H1 (cell line): ENCODE measurements at regions not wholly inside any gene's neighbourhood (a gene's known extent, or its start where the extent isn't known, plus 50 kb on each side); places are given as distances from the start of the nearest gene placed in this dataset.

ENCODE experiments used
- FOSL1 ChIP-seq: IDR thresholded peaks from 2 replicates; pipeline ENCODE4 v1.6.1; 2011; ENCODE audit warnings: mild to moderate bottlenecking, low read depth, low read length, moderate library complexity; ENCODE audit not compliant: insufficient read depth
- JUN ChIP-seq: IDR thresholded peaks from 2 replicates; pipeline ENCODE4 v1.6.1; 2011; ENCODE audit warnings: low read depth, mild to moderate bottlenecking, improper control_type of control experiment, low read length
- POLR2A ChIP-seq, 2 experiments: IDR thresholded peaks; 1 replicate in 1 of 2; 2 replicates in 1 of 2; pipeline ENCODE4 v1.6.1; 2011; ENCODE audit warnings: low read depth in 2 of 2, low read length in 2 of 2, mild to moderate bottlenecking in 2 of 2; ENCODE audit errors: control extremely low read depth in 1 of 2
- POLR2AphosphoS5 ChIP-seq: IDR thresholded peaks from 2 replicates; pipeline ENCODE4 v1.6.1; 2011; ENCODE audit warnings: low read depth, low read length

DNA sequence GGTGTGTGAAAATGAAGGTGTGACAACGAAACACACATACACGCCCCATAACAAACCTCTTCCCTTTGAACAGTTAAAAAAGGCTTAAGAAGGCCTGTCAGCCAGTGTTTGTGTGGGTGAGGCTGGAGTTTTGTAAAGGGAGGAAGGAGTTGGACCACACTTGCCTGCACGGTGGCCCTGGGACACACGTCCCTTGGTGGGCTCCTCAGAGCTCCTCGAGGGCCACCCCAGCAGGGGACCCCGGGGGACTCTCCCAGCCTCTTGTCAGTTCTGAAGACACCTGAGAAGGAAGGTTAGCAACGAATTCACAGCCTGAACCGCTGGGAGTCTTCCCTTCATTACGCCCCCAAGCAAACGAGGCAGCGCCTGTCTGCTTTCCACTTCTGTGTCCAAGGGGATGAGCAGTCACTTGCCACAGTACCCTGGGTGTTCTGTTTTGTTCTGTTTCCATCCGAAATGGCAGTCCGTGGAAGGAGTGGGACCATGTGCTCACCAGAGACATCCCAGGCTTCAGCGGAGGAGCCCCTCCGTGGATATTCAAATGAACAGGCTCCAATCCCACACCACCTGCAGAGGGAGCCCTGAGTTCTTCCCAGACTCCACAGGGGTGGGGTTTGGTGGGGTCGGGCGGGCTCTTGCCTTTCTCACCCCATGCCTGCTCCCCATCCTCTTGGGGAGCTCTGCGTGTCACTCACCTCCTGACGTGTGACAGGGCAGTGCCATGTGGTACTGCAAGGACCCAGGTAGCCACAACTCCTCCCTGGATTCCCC, 68.6 kb downstream of the NRN1 start:
- no peak for TF ChIP-seq FOSL1
- no peak for TF ChIP-seq POLR2AphosphoS5
- no peak for TF ChIP-seq POLR2A (IDR thresholded peaks at IDR 0.05; ENCODE audit: control extremely low read depth in 1 of 2, low read depth in 2 of 2, low read length in 2 of 2)
- no peak for TF ChIP-seq JUN
